Liver (tissue), 8 donors: ENCODE measurements at regions not wholly inside any gene's neighbourhood (a gene's known extent, or its start where the extent isn't known, plus 50 kb on each side); places are given as distances from the start of the nearest gene placed in this dataset.

ENCODE experiments used
- DNase-seq: peaks from one replicate; pipeline ENCODE4 v3.0.0-alpha.2; 2017; ENCODE audit warnings: low spot score
- H3K27ac ChIP-seq, 2 donors: one replicate each; pipeline ENCODE4 v1.7.0; 2013; ENCODE audit warnings: inconsistent platforms in 2 of 2, low read length in 2 of 2, control low read depth in 1 of 2, low read depth in 1 of 2, mild to moderate bottlenecking in 1 of 2
- H3K27me3 ChIP-seq, 4 donors: one replicate each; pipeline versions ENCODE4 v1.6.1 to v1.7.0; 2013; ENCODE audit warnings: low read length in 3 of 4, inconsistent platforms in 1 of 4, mild to moderate bottlenecking in 1 of 4, moderate library complexity in 1 of 4; ENCODE audit not compliant: control insufficient read depth in 4 of 4, insufficient read depth in 4 of 4
- H3K36me3 ChIP-seq, 4 donors: one replicate each; pipeline versions ENCODE4 v1.6.1 to v1.7.0; 2013; ENCODE audit warnings: low read length in 3 of 4, mild to moderate bottlenecking in 3 of 4, low read depth in 1 of 4, moderate library complexity in 1 of 4; ENCODE audit not compliant: control insufficient read depth in 4 of 4, insufficient read depth in 3 of 4
- H3K4me1 ChIP-seq, 4 donors: one replicate each; pipeline versions ENCODE4 v1.6.1 to v1.7.0; 2013; ENCODE audit warnings: low read length in 3 of 4, mild to moderate bottlenecking in 3 of 4, moderate library complexity in 1 of 4; ENCODE audit not compliant: control insufficient read depth in 4 of 4, insufficient read depth in 4 of 4
- H3K4me3 ChIP-seq, 3 donors: one replicate each; pipeline versions ENCODE4 v1.6.1 to v1.7.0; 2013; ENCODE audit warnings: low read length in 3 of 3, control low read depth in 1 of 3, low read depth in 1 of 3, mild to moderate bottlenecking in 1 of 3
- H3K9ac ChIP-seq, 2 donors: one replicate each; pipeline ENCODE4 v1.7.0; 2013; ENCODE audit warnings: low read length in 2 of 2, mild to moderate bottlenecking in 2 of 2, moderate library complexity in 2 of 2, control low read depth in 1 of 2, low read depth in 1 of 2
- H3K9me3 ChIP-seq, 4 donors: one replicate each; pipeline versions ENCODE4 v1.6.1 to v1.7.0; 2013; ENCODE audit warnings: low read length in 3 of 4; ENCODE audit not compliant: control insufficient read depth in 4 of 4
- ATF3 ChIP-seq: IDR thresholded peaks from 2 replicates; pipeline ENCODE4 v1.6.1; 2016; ENCODE audit warnings: antibody characterized with exemption
- CTCF ChIP-seq: fragments of 150-350 bp; IDR thresholded peaks from 2 replicates; pipeline ENCODE4 v1.5.1; 2017; ENCODE audit warnings: improper control_type of control experiment, low read depth, low read length; ENCODE audit not compliant: missing input control
- EGR1 ChIP-seq, 2 donors: IDR thresholded peaks; 2 replicates each; pipeline ENCODE4 v1.6.1; 2016 to 2018; ENCODE audit warnings: antibody characterized with exemption in 2 of 2, low read depth in 2 of 2
- FOXA1 ChIP-seq: IDR thresholded peaks from 2 replicates; pipeline ENCODE4 v1.6.1; 2016; ENCODE audit warnings: antibody characterized with exemption
- FOXA2 ChIP-seq: IDR thresholded peaks from 2 replicates; pipeline ENCODE4 v1.6.1; 2016; ENCODE audit warnings: antibody characterized with exemption
- GABPA ChIP-seq, 2 donors: IDR thresholded peaks in 1 of 2; conservative IDR thresholded peaks in 1 of 2; 2 replicates each; pipeline ENCODE4 v1.6.1; 2016; ENCODE audit warnings: antibody characterized with exemption in 2 of 2, mild to moderate bottlenecking in 1 of 2, moderate library complexity in 1 of 2
- HNF4A ChIP-seq, 2 donors: conservative IDR thresholded peaks; 2 replicates each; pipeline ENCODE4 v1.6.1; 2016; ENCODE audit warnings: antibody characterized with exemption in 2 of 2, mild to moderate bottlenecking in 2 of 2
- HNF4G ChIP-seq: IDR thresholded peaks from 2 replicates; pipeline ENCODE4 v1.6.1; 2016; ENCODE audit warnings: antibody characterized with exemption
- JUND ChIP-seq, 2 donors: IDR thresholded peaks; 2 replicates each; pipeline ENCODE4 v1.6.1; 2016; ENCODE audit warnings: antibody characterized with exemption in 2 of 2
- MAX ChIP-seq: IDR thresholded peaks from 2 replicates; pipeline ENCODE4 v1.6.1; 2016; ENCODE audit warnings: antibody characterized with exemption
- NR2F2 ChIP-seq: IDR thresholded peaks from 2 replicates; pipeline ENCODE4 v1.6.1; 2016; ENCODE audit warnings: antibody characterized with exemption
- RAD21 ChIP-seq, 2 donors: IDR thresholded peaks; 2 replicates each; pipeline ENCODE4 v1.6.1; 2016; ENCODE audit warnings: antibody characterized with exemption in 2 of 2, mild to moderate bottlenecking in 2 of 2
- REST ChIP-seq: IDR thresholded peaks from 2 replicates; pipeline ENCODE4 v1.6.1; 2016; ENCODE audit warnings: antibody characterized with exemption, mild to moderate bottlenecking
- RXRA ChIP-seq, 2 donors: IDR thresholded peaks; 2 replicates each; pipeline ENCODE4 v1.6.1; 2017 to 2018; ENCODE audit warnings: antibody characterized with exemption in 2 of 2, mild to moderate bottlenecking in 1 of 2
- SP1 ChIP-seq: IDR thresholded peaks from 2 replicates; pipeline ENCODE4 v1.6.1; 2018; ENCODE audit warnings: antibody characterized with exemption, mild to moderate bottlenecking
- TAF1 ChIP-seq: conservative IDR thresholded peaks from 2 replicates; pipeline ENCODE4 v1.6.1; 2016; ENCODE audit warnings: antibody characterized with exemption, mild to moderate bottlenecking
- YY1 ChIP-seq: IDR thresholded peaks from 2 replicates; pipeline ENCODE4 v1.6.1; 2016; ENCODE audit warnings: antibody characterized with exemption, mild to moderate bottlenecking
- ZBTB33 ChIP-seq: IDR thresholded peaks from 2 replicates; pipeline ENCODE4 v1.6.1; 2016; ENCODE audit warnings: antibody characterized with exemption
- WGBS: extraction: QIAGEN DNeasy Blood & Tissue Kit; methylation state at CpG from one replicate; pipeline ENCODE4 v1.1.7; 2013; 5-methylcytosine and 5-hydroxymethylcytosine counted together
- donor health status: healthy.
- donor health status: healthy.
- donor health status: healthy.
- donor health status: healthy.
- donor health status: healthy.

GRCh38 chr2:150225030-150225429, 262.4 kb downstream of the RND3 start:
- no peak overlapping the region for H3K9ac ChIP-seq
- no peaks in the 10 kb centered on the region for H3K36me3 ChIP-seq
- no peak overlapping the region for H3K4me3 ChIP-seq
- H3K9me3 ChIP-seq: no peaks in the 10 kb centered on the region
- peaks cover 0 to 4% (median 3%) of the 10 kb centered on the region in 4 donors for H3K4me1 ChIP-seq
- no peaks in the 10 kb centered on the region for H3K27me3 ChIP-seq
- no peak overlapping the region for H3K27ac ChIP-seq
- TF ChIP-seq ZBTB33 (no peak), MAX (no peak), YY1 (no peak), RXRA (IDR thresholded peaks at IDR 0.05) (no peak), FOXA2 (no peak)
- WGBS: 96% methylated on average over 1 of the region's 1 CpG
- no peak for DNase-seq

- H3K4me3 ChIP-seq: no peak overlapping the region
- H3K27ac ChIP-seq: no peak overlapping the region
- no peak overlapping the region for H3K9ac ChIP-seq
- no peak for TF ChIP-seq HNF4G
- TF ChIP-seq RXRA (IDR thresholded peaks at IDR 0.05): no peak
- no peak for TF ChIP-seq TAF1
- TF ChIP-seq FOXA1: no peak
- TF ChIP-seq CTCF: no peak
- no peak for TF ChIP-seq ZBTB33
- no peak for TF ChIP-seq MAX
- TF ChIP-seq RAD21 (IDR thresholded peaks at IDR 0.05): no peak
- TF ChIP-seq SP1: no peak
- no peak for TF ChIP-seq NR2F2
- no peak for TF ChIP-seq JUND (IDR thresholded peaks at IDR 0.05)
- TF ChIP-seq EGR1 (IDR thresholded peaks at IDR 0.05; ENCODE audit: low read depth in 2 of 2): no peak
- TF ChIP-seq GABPA (IDR thresholded peaks at IDR 0.05 in 1 of 2, conservative IDR thresholded peaks at IDR 0.05 in 1 of 2): no peak
- no peak for TF ChIP-seq HNF4A (conservative IDR thresholded peaks at IDR 0.05)
- no peak for TF ChIP-seq REST
- TF ChIP-seq YY1: no peak
- TF ChIP-seq ATF3: no peak
- TF ChIP-seq FOXA2: no peak
- H3K9me3 ChIP-seq: no peaks in the 10 kb centered on the region
- WGBS: 96% methylated on average over 3 of the region's 3 CpGs
- DNase-seq: no peak
- H3K4me1 ChIP-seq: peaks cover 0 to 4% (median 2%) of the 10 kb centered on the region in 4 donors
- H3K36me3 ChIP-seq: no peaks in the 10 kb centered on the region
- no peaks in the 10 kb centered on the region for H3K27me3 ChIP-seq
Observed at GRCh38 chr2:150224321-150224720, 263.1 kb downstream of the RND3 start.
